Astrocyte (in vitro differentiated cells and primary cell): ENCODE measurements at regions not wholly inside any gene's neighbourhood (a gene's known extent, or its start where the extent isn't known, plus 50 kb on each side); places are given as distances from the start of the nearest gene placed in this dataset.

ENCODE experiments used
- DNase-seq: peaks from one replicate; pipeline ENCODE4 v3.0.0-alpha.2; 2010; ENCODE audit warnings: low read depth
- FAIRE-seq: peaks from 2 replicates; lab custom pipeline; 2011; peaks lifted over from hg19 to GRCh38; lab: Jason Lieb, UNC
- H2AFZ ChIP-seq: 2 replicates; pipeline ENCODE4 v1.6.0; 2012; ENCODE audit warnings: low read depth, low read length, inconsistent platforms
- H3K27ac ChIP-seq: 2 replicates; pipeline ENCODE4 v1.5.1; 2011; ENCODE audit warnings: low read depth, low read length, inconsistent platforms
- H3K27me3 ChIP-seq: 2 replicates; pipeline ENCODE4 v1.6.0; 2011; ENCODE audit warnings: low read length, inconsistent platforms; ENCODE audit not compliant: insufficient read depth
- H3K36me3 ChIP-seq: 2 replicates; pipeline ENCODE4 v1.5.1; 2011; ENCODE audit warnings: low read length, inconsistent platforms; ENCODE audit not compliant: insufficient read depth
- H3K4me1 ChIP-seq: 2 replicates; pipeline ENCODE4 v1.5.1; 2011; ENCODE audit warnings: low read length, inconsistent platforms; ENCODE audit not compliant: insufficient read depth
- H3K4me2 ChIP-seq: 2 replicates; pipeline ENCODE4 v1.6.0; 2012; ENCODE audit warnings: low read length, inconsistent platforms
- H3K4me3 ChIP-seq: 2 replicates; pipeline ENCODE4 v1.5.1; 2011; ENCODE audit warnings: low read depth, mild to moderate bottlenecking, low read length, inconsistent platforms; ENCODE audit not compliant: insufficient read depth
- H3K79me2 ChIP-seq: 2 replicates; pipeline ENCODE4 v1.6.0; 2012; ENCODE audit warnings: mild to moderate bottlenecking, low read length, inconsistent platforms; ENCODE audit not compliant: insufficient read depth
- H3K9ac ChIP-seq: 2 replicates; pipeline ENCODE4 v1.6.0; 2012; ENCODE audit warnings: mild to moderate bottlenecking, low read length, inconsistent platforms
- H3K9me3 ChIP-seq: 2 replicates; pipeline ENCODE4 v1.5.1; 2012; ENCODE audit warnings: low read depth, mild to moderate bottlenecking, low read length, inconsistent platforms; ENCODE audit not compliant: insufficient read depth
- H4K20me1 ChIP-seq: 2 replicates; pipeline ENCODE4 v1.6.0; 2012; ENCODE audit warnings: low read length, inconsistent platforms; ENCODE audit not compliant: insufficient read depth
- H3K27ac Mint-ChIP-seq: one replicate; pipeline ENCODE4 v1.8.0; 2021; ENCODE audit warnings: mild to moderate bottlenecking, mixed read lengths; ENCODE audit not compliant: unreplicated experiment
- H3K27me3 Mint-ChIP-seq: one replicate; pipeline ENCODE4 v1.8.0; 2021; ENCODE audit warnings: low read depth, mixed read lengths; ENCODE audit not compliant: unreplicated experiment
- H3K36me3 Mint-ChIP-seq: one replicate; pipeline ENCODE4 v1.8.0; 2021; ENCODE audit warnings: low read depth, mixed read lengths; ENCODE audit not compliant: unreplicated experiment
- H3K4me1 Mint-ChIP-seq: one replicate; pipeline ENCODE4 v1.8.0; 2021; ENCODE audit warnings: low read depth, mixed read lengths; ENCODE audit not compliant: unreplicated experiment
- H3K4me3 Mint-ChIP-seq: one replicate; pipeline ENCODE4 v1.8.0; 2021; ENCODE audit warnings: mild to moderate bottlenecking, moderate library complexity, mixed read lengths; ENCODE audit not compliant: unreplicated experiment
- H3K9me3 Mint-ChIP-seq: one replicate; pipeline ENCODE4 v1.8.0; 2021; ENCODE audit warnings: mild to moderate bottlenecking, mixed read lengths; ENCODE audit not compliant: unreplicated experiment
- EZH2 ChIP-seq: IDR thresholded peaks from 2 replicates; pipeline ENCODE4 v1.6.1; 2012; ENCODE audit warnings: mild to moderate bottlenecking, low read length, inconsistent platforms; ENCODE audit not compliant: insufficient read depth
- TF ChIP-seq, protein P1 (sequence below): IDR thresholded peaks from 2 replicates; pipeline ENCODE4 v1.5.1; 2011; ENCODE audit warnings: low read depth, mild to moderate bottlenecking, inconsistent platforms, low read length, moderate library complexity; ENCODE audit not compliant: insufficient read depth

- H3K27ac ChIP-seq, result peak overlapping the region; percentile 15
- H3K27ac Mint-ChIP-seq, result no peak overlapping the region
- H2AFZ ChIP-seq, result no peak overlapping the region
These were observed 78.7 kb upstream of the MSX1 start for GRCh38 chr4:4780729-4781244.

GRCh38 chr4:4779486-4779885 is 80.0 kb upstream of the MSX1 start:
- no peak overlapping the region for H3K27ac ChIP-seq
- H3K9ac ChIP-seq, result no peak overlapping the region
- DNase-seq, result no peak
- H3K9me3 Mint-ChIP-seq, result peaks cover 2% of the 10 kb centered on the region
- peaks cover 19% of the 10 kb centered on the region for H3K4me1 Mint-ChIP-seq
- no peaks in the 10 kb centered on the region for H3K36me3 Mint-ChIP-seq
- H2AFZ ChIP-seq, result no peak overlapping the region
- no peak for TF ChIP-seq EZH2
- TF ChIP-seq, protein P1, sequence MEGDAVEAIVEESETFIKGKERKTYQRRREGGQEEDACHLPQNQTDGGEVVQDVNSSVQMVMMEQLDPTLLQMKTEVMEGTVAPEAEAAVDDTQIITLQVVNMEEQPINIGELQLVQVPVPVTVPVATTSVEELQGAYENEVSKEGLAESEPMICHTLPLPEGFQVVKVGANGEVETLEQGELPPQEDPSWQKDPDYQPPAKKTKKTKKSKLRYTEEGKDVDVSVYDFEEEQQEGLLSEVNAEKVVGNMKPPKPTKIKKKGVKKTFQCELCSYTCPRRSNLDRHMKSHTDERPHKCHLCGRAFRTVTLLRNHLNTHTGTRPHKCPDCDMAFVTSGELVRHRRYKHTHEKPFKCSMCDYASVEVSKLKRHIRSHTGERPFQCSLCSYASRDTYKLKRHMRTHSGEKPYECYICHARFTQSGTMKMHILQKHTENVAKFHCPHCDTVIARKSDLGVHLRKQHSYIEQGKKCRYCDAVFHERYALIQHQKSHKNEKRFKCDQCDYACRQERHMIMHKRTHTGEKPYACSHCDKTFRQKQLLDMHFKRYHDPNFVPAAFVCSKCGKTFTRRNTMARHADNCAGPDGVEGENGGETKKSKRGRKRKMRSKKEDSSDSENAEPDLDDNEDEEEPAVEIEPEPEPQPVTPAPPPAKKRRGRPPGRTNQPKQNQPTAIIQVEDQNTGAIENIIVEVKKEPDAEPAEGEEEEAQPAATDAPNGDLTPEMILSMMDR, result no peak
- H3K4me1 ChIP-seq, result peaks cover 12% of the 10 kb centered on the region
- peaks cover 18% of the 10 kb centered on the region for H3K27me3 Mint-ChIP-seq
- no peaks in the 10 kb centered on the region for H3K36me3 ChIP-seq
- H3K4me3 Mint-ChIP-seq, result no peak overlapping the region
- no peak overlapping the region for H3K4me3 ChIP-seq
- peaks cover 2% of the 10 kb centered on the region for H3K27me3 ChIP-seq
- H3K79me2 ChIP-seq, result no peaks in the 10 kb centered on the region
- no peaks in the 10 kb centered on the region for H4K20me1 ChIP-seq
- no peak for FAIRE-seq
- H3K4me2 ChIP-seq, result no peak overlapping the region
- no peak overlapping the region for H3K27ac Mint-ChIP-seq
- no peaks in the 10 kb centered on the region for H3K9me3 ChIP-seq

More at GRCh38 chr4:4780729-4781244, 78.7 kb upstream of the MSX1 start:
- Mint-ChIP-seq H3K36me3 (no peaks in the 10 kb centered on the region), H3K4me3 (no peak overlapping the region), H3K4me1 (peaks cover 19% of the 10 kb centered on the region), H3K27me3 (peaks cover 15% of the 10 kb centered on the region), H3K9me3 (peaks cover 4% of the 10 kb centered on the region)
- Histone ChIP-seq H4K20me1 (no peaks in the 10 kb centered on the region), H3K4me3 (no peak overlapping the region), H3K9ac (no peak overlapping the region), H3K79me2 (no peaks in the 10 kb centered on the region), H3K36me3 (no peaks in the 10 kb centered on the region), H3K9me3 (no peaks in the 10 kb centered on the region), H3K27me3 (no peaks in the 10 kb centered on the region), H3K4me1 (peaks cover 12% of the 10 kb centered on the region), H3K4me2 (peak overlapping the region; percentile 74)
- peak; percentile 93 for FAIRE-seq
- TF ChIP-seq EZH2, result no peak
- TF ChIP-seq, protein P1, result no peak
- DNase-seq, result peak; percentile 66

- H3K9me3 Mint-ChIP-seq, result peaks cover 2% of the 10 kb centered on the region
- H3K4me1 Mint-ChIP-seq, result peaks cover 19% of the 10 kb centered on the region
- Histone ChIP-seq H3K9ac (no peak overlapping the region), H2AFZ (no peak overlapping the region), H3K4me3 (no peak overlapping the region), H3K4me2 (no peak overlapping the region), H3K27me3 (peaks cover 2% of the 10 kb centered on the region), H3K79me2 (no peaks in the 10 kb centered on the region), H3K4me1 (peaks cover 12% of the 10 kb centered on the region), H3K27ac (no peak overlapping the region), H3K9me3 (no peaks in the 10 kb centered on the region), H3K36me3 (no peaks in the 10 kb centered on the region), H4K20me1 (no peaks in the 10 kb centered on the region)
- TF ChIP-seq, protein P1, result no peak
- TF ChIP-seq EZH2, result no peak
- no peaks in the 10 kb centered on the region for H3K36me3 Mint-ChIP-seq
- FAIRE-seq, result no peak
- no peak overlapping the region for H3K27ac Mint-ChIP-seq
- H3K27me3 Mint-ChIP-seq, result peaks cover 18% of the 10 kb centered on the region
- DNase-seq, result no peak
- H3K4me3 Mint-ChIP-seq, result no peak overlapping the region
These were observed 80.4 kb upstream of the MSX1 start for GRCh38 chr4:4779054-4779453.
